Stomach (tissue), 8 donors: ENCODE measurements at regions not wholly inside any gene's neighbourhood (a gene's known extent, or its start where the extent isn't known, plus 50 kb on each side); places are given as distances from the start of the nearest gene placed in this dataset.

Experiments used
- DNase-seq, 2 donors: peaks; one replicate each; pipeline versions ENCODE4 v3.0.0 to v3.0.0-alpha.2; 2013 to 2019
- H3K27ac ChIP-seq, 5 donors: fragments of 200-600 bp in 4 of 5; sonication (generic) in 4 of 5; one replicate each; pipeline ENCODE4 v1.5.1; 2013 to 2019; ENCODE audit warnings: mild to moderate bottlenecking in 1 of 5, moderate library complexity in 1 of 5
- H3K27me3 ChIP-seq, 3 donors: fragments of 200-600 bp; sonication (generic); one replicate each; pipeline ENCODE4 v1.5.1; 2017 to 2019; ENCODE audit warnings: mixed run types in 1 of 3
- H3K36me3 ChIP-seq, 4 donors: fragments of 200-600 bp; sonication (generic); 1 replicate in 3 of 4; 2 replicates in 1 of 4; pipeline ENCODE4 v1.5.1; 2016 to 2019
- H3K4me1 ChIP-seq, 4 donors: fragments of 200-600 bp; sonication (generic); one replicate each; pipeline ENCODE4 v1.5.1; 2016 to 2019
- H3K4me3 ChIP-seq, 4 donors: fragments of 200-600 bp; sonication (generic) in 3 of 4; one replicate each; pipeline ENCODE4 v1.5.1; 2016 to 2019; ENCODE audit warnings: mild to moderate bottlenecking in 1 of 4
- H3K9me3 ChIP-seq, 4 donors: fragments of 200-600 bp; sonication (generic); one replicate each; pipeline ENCODE4 v1.5.1; 2016 to 2019
- EP300 ChIP-seq: sonication (generic); formaldehyde crosslinking; IDR thresholded peaks from one replicate; pipeline ENCODE4 v1.6.1; 2017; ENCODE audit warnings: antibody characterized with exemption
- POLR2A ChIP-seq, 4 donors: fragments of 450-650 bp; IDR thresholded peaks; one replicate each; pipeline ENCODE4 v1.6.1; 2016; ENCODE audit warnings: antibody characterized with exemption in 4 of 4, control low read depth in 2 of 4, mild to moderate bottlenecking in 1 of 4, moderate library complexity in 1 of 4
- POLR2AphosphoS5 ChIP-seq, 3 donors: sonication (generic); formaldehyde crosslinking; IDR thresholded peaks; one replicate each; pipeline ENCODE4 v1.6.1; 2016; ENCODE audit warnings: antibody characterized with exemption in 3 of 3
- WGBS, 5 donors: extraction: QIAGEN DNeasy Blood & Tissue Kit in 3 of 5; methylation state at CpG; one replicate each; pipeline versions ENCODE4 v1.1.5 to v1.1.7; 2013 to 2018; 5-methylcytosine and 5-hydroxymethylcytosine counted together
- intact Hi-C: fragments of 100-400 bp; cut with DNase I; formaldehyde crosslinking; loops from one replicate; pipeline ENCODE4 v1.15.1; 2023; ENCODE audit warnings: low total_unique reads
- TF ChIP-seq, protein P1 (sequence below), 7 experiments: fragments of 450-650 bp in 4 of 7; fragments of 200-600 bp in 3 of 7; sonication (generic) in 3 of 7; IDR thresholded peaks; one replicate each; pipeline ENCODE4 v1.5.1; 2016 to 2019; ENCODE audit warnings: antibody characterized with exemption in 7 of 7, control low read depth in 2 of 7, mild to moderate bottlenecking in 1 of 7
- donor health status: healthy with polysubstance abuse.
- donor health status: Bipolar disorder and iron deficiency.
- donor health status: healthy.

DNA sequence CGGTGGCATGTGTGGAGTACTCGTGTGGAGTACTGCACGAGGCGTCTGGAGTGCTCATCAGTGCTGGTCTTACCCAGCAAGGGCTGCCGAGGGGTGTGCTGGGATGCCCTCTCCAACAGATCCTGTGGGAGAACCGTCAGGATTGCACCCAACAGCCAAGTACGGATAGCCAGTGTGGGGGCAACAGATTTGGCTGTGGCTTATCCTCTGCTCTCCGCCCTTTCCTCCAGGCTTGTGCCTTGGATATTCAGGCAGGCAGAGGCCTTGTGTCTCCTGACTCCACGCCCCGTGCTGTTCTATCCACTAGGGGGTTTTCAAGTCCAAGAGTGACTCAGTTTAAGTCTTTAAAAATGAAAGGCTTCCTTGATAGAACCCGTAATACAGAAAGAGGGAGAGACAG, 321.0 kb upstream of the HS6ST1 start:
- Histone ChIP-seq H3K9me3 (no peaks in the 10 kb centered on the region), H3K36me3 (no peaks in the 10 kb centered on the region), H3K4me3 (no peak overlapping the region), H3K4me1 (no peaks in the 10 kb centered on the region), H3K27ac (no peak overlapping the region), H3K27me3 (no peaks in the 10 kb centered on the region)
- intact Hi-C loops, result no loop called here
- 84 to 89% (median 88%) methylated on average over 10 to 11 of the region's 11 CpGs for WGBS, 5 donors
- DNase-seq, result peak in 1 of 2 donors; percentile 10
- TF ChIP-seq EP300 (no peak), POLR2A (IDR thresholded peaks at IDR 0.05) (no peak), POLR2AphosphoS5 (IDR thresholded peaks at IDR 0.05) (no peak)
- TF ChIP-seq, protein P1, sequence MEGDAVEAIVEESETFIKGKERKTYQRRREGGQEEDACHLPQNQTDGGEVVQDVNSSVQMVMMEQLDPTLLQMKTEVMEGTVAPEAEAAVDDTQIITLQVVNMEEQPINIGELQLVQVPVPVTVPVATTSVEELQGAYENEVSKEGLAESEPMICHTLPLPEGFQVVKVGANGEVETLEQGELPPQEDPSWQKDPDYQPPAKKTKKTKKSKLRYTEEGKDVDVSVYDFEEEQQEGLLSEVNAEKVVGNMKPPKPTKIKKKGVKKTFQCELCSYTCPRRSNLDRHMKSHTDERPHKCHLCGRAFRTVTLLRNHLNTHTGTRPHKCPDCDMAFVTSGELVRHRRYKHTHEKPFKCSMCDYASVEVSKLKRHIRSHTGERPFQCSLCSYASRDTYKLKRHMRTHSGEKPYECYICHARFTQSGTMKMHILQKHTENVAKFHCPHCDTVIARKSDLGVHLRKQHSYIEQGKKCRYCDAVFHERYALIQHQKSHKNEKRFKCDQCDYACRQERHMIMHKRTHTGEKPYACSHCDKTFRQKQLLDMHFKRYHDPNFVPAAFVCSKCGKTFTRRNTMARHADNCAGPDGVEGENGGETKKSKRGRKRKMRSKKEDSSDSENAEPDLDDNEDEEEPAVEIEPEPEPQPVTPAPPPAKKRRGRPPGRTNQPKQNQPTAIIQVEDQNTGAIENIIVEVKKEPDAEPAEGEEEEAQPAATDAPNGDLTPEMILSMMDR (IDR thresholded peaks at IDR 0.05), result no peak

DNA sequence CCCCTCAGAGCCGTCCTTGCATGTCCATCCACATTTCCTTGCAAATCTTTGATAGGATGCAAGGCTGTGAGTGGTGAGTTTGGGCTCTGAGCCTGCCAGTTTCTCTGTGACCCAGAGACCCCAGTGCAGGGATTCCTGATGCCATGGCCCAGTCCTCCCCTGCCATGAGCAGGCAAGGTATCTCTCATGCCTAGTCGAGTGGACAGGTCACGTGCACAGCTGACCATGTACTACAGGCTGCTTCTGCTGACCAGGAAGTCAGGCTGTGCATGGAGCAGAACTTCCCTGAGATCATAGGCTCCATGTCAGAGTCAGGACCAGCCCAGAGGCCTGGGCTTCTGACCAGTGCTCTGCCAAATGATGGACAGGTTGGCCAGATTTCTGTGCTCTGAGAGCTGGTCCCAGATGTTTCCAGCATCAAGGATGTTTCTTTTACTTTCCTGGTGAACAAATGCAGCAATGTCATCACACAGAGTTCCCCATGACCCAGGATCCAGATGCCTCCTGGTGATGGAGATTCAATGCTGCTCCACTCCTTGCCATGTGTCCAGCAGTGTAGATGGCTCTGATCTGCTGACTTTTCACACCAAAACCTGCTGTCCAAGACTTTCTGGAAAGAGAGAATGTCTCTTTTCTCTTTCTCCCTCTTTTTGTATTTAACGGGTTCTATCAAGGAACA, 321.6 kb upstream of the HS6ST1 start:
- intact Hi-C loops, result no loop called here
- Histone ChIP-seq H3K9me3 (no peaks in the 10 kb centered on the region), H3K27ac (no peak overlapping the region), H3K4me1 (no peaks in the 10 kb centered on the region), H3K4me3 (no peak overlapping the region), H3K27me3 (no peaks in the 10 kb centered on the region), H3K36me3 (no peaks in the 10 kb centered on the region)
- TF ChIP-seq EP300, result no peak
- 86 to 93% (median 91%) methylated on average over 3 to 4 of the region's 4 CpGs for WGBS, 5 donors
- DNase-seq, result peak in 1 of 2 donors; percentile 9

DNA sequence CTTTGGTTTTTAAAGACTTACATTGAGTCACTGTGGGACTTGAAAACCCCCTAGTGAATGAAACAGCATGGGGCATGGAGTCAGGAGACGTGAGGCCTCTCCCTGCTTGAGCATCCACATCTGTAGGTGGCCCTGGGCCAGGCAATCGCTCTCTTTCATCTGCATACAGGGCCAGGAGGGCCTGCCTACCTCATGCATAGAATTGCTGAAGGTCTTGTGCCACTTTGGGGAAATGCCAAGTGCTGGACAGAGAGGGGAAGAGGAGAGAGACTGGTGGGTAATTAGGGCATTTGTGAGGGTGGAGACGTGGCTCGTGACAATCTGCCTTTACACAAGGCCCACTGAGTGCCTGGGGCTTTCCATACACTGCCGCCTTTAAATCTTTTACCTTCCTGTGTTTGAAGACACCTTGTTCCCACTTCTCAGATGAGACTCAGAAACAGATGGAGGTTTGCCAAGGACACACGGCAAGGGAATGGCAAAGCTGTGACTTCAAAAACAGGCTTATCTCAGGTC, 322.2 kb upstream of the HS6ST1 start:
- Histone ChIP-seq H3K4me3 (no peak overlapping the region), H3K27ac (no peak overlapping the region), H3K36me3 (no peaks in the 10 kb centered on the region), H3K9me3 (no peaks in the 10 kb centered on the region), H3K27me3 (no peaks in the 10 kb centered on the region), H3K4me1 (no peaks in the 10 kb centered on the region)
- TF ChIP-seq EP300, result no peak
- TF ChIP-seq, protein P1 (IDR thresholded peaks at IDR 0.05), result no peak
- no peak for TF ChIP-seq POLR2A (IDR thresholded peaks at IDR 0.05)
- TF ChIP-seq POLR2AphosphoS5 (IDR thresholded peaks at IDR 0.05), result no peak
- WGBS, 5 donors, result 63 to 81% (median 78%) methylated on average over 6 of the region's 6 CpGs
- intact Hi-C loops, result no loop called here
- DNase-seq, result peak in 1 of 2 donors; percentile 22

DNA sequence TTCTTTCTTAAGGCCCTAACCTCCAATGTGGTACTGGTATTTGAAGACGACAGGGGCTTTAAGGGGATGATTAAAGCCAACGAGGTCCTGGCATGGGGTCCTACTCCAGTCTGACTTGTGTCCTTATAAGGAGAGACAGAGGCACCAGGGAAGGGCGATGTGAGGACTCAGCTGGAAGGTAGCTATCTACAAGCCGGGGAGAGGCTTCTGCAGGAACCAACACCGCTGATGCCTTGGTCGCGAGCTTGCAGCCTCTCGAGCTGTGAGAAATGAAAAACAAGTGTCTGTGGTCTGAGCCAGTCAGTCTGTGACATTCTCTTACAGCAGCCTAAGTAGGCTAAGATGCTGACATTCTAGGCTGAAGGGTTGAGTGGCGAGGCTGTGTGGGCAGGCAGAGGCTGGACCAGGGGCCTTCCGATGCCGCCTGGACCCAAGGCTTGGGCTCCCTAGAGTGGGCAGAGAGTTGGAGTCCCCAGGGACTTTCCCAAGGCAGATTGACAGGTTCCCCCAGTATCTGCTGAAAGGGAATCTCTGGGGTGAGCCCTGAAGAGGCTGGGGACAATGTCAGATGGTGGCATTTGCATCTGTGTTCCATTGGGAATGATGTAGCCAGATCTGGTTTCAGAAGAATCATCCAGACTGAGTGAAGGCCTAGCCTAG, 322.9 kb upstream of the HS6ST1 start:
- TF ChIP-seq, protein P1 (IDR thresholded peaks at IDR 0.05), result no peak
- no peak for TF ChIP-seq POLR2A (IDR thresholded peaks at IDR 0.05)
- TF ChIP-seq EP300, result no peak
- no peak for TF ChIP-seq POLR2AphosphoS5 (IDR thresholded peaks at IDR 0.05)
- H3K27ac ChIP-seq, result no peak overlapping the region
- H3K9me3 ChIP-seq, result no peaks in the 10 kb centered on the region
- WGBS, 5 donors, result 76 to 91% (median 83%) methylated on average over 11 of the region's 11 CpGs
- intact Hi-C loops, result no loop called here
- DNase-seq, result peak in 1 of 2 donors; percentile 13
- no peak overlapping the region for H3K4me3 ChIP-seq
- H3K36me3 ChIP-seq, result no peaks in the 10 kb centered on the region
- H3K27me3 ChIP-seq, result no peaks in the 10 kb centered on the region
- no peaks in the 10 kb centered on the region for H3K4me1 ChIP-seq

DNA sequence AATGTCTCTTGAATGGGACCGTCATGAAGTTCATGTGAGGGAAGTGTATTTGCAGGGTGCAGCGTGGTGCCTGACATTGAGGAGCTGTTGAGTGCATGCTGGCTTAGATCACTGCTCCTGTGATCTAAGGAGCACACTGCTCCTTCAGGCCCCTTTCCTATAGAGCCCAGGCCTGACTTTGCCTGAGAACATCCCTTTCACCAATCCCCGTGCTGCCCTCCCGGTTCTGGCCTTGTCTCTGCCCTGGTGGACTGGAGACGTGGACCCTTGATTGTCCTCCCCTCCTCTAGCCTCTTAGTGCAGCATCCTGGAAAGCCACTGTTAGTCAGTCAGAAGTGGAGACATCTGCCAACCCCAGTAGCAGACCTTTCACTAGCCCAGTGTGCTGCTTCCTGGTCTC, 323.6 kb upstream of the HS6ST1 start:
- no peaks in the 10 kb centered on the region for H3K36me3 ChIP-seq
- DNase-seq, result peak in 1 of 2 donors; percentile 10
- WGBS, 5 donors, result 74 to 96% (median 87%) methylated on average over 5 of the region's 5 CpGs

More for the DNA sequence above, 323.6 kb upstream of the HS6ST1 start:
- TF ChIP-seq, protein P1 (IDR thresholded peaks at IDR 0.05), result no peak
- TF ChIP-seq POLR2A (IDR thresholded peaks at IDR 0.05) (no peak), EP300 (no peak), POLR2AphosphoS5 (IDR thresholded peaks at IDR 0.05) (no peak)
- intact Hi-C loops, result no loop called here
- Histone ChIP-seq H3K4me1 (no peaks in the 10 kb centered on the region), H3K27me3 (no peaks in the 10 kb centered on the region), H3K27ac (no peak overlapping the region), H3K4me3 (no peak overlapping the region), H3K9me3 (no peaks in the 10 kb centered on the region)
